ENCODE measurements at regions not wholly inside any gene's neighbourhood (a gene's known extent, or its start where the extent isn't known, plus 50 kb on each side); places are given as distances from the start of the nearest gene placed in this dataset.

GRCh38 chr12:41635626-41636364 is 447.7 kb downstream of the PDZRN4 start:
- TF ChIP-seq CTCF (IDR thresholded peaks at IDR 0.05; ENCODE audit: low read depth, low read length) (no peak), MAX (IDR thresholded peaks at IDR 0.05; ENCODE audit: low read depth, low read length) (no peak)

Data from NB4 (cell line).